CD4-positive, alpha-beta T cell (primary cell): ENCODE measurements at regions not wholly inside any gene's neighbourhood (a gene's known extent, or its start where the extent isn't known, plus 50 kb on each side); places are given as distances from the start of the nearest gene placed in this dataset.

Experiments used
- ATAC-seq: fragments of 200-7000 bp; cut with Tn5 transposase; one replicate; pipeline ENCODE4 v1.10.0; 2022; ENCODE audit warnings: mild to moderate bottlenecking; ENCODE audit not compliant: poor library complexity
- CTCF ChIA-PET: fragments of 350-600 bp; sonication (Branson Sonifier 250); formaldehyde crosslinking; loops from one replicate; lab custom pipeline; 2021; ENCODE audit warnings: antibody characterized with exemption, inconsistent platforms; lab: Charles Lee
- POLR2A ChIA-PET: fragments of 350-600 bp; sonication (Branson Sonifier 250); formaldehyde crosslinking; loops from one replicate; lab custom pipeline; 2021; ENCODE audit warnings: antibody characterized with exemption, inconsistent platforms; lab: Charles Lee
- DNase-seq, 14 experiments: peaks; one replicate each; pipeline ENCODE4 v3.0.0-alpha.2; 2013 to 2020; ENCODE audit warnings: mixed read lengths in 2 of 14
- H3K27ac ChIP-seq, 2 donors: one replicate each; pipeline versions ENCODE4 v1.5.1 to v1.7.0; 2013; ENCODE audit warnings: low read length in 2 of 2, low read depth in 1 of 2, mild to moderate bottlenecking in 1 of 2
- H3K27me3 ChIP-seq, 2 experiments: 1 replicate in 1 of 2; 2 replicates in 1 of 2; pipeline versions ENCODE4 v1.6.1 to v1.7.0; 2013; ENCODE audit warnings: low read length in 2 of 2, control low read depth in 1 of 2, mild to moderate bottlenecking in 1 of 2, moderate library complexity in 1 of 2; ENCODE audit not compliant: insufficient read depth in 2 of 2, control insufficient read depth in 1 of 2
- H3K36me3 ChIP-seq: one replicate; pipeline ENCODE4 v1.6.1; 2013; ENCODE audit warnings: low read length, control low read depth; ENCODE audit not compliant: insufficient read depth
- H3K4me1 ChIP-seq: one replicate; pipeline ENCODE4 v1.6.1; 2013; ENCODE audit warnings: low read length, control low read depth; ENCODE audit not compliant: insufficient read depth
- H3K4me3 ChIP-seq: one replicate; pipeline ENCODE4 v1.5.1; 2013; ENCODE audit warnings: mild to moderate bottlenecking, low read length, moderate library complexity
- H3K9me3 ChIP-seq, 2 experiments: 1 replicate in 1 of 2; 2 replicates in 1 of 2; pipeline versions ENCODE4 v1.6.1 to v1.7.0; 2013; ENCODE audit warnings: low read length in 2 of 2, mild to moderate bottlenecking in 2 of 2, control low read depth in 1 of 2, moderate library complexity in 1 of 2; ENCODE audit not compliant: control insufficient read depth in 1 of 2, insufficient read depth in 1 of 2
- H3K27ac Mint-ChIP-seq: one replicate; pipeline ENCODE4 v1.8.0; 2020; ENCODE audit warnings: mixed read lengths
- H3K27me3 Mint-ChIP-seq: one replicate; pipeline ENCODE4 v1.8.0; 2021; ENCODE audit warnings: mixed read lengths
- H3K36me3 Mint-ChIP-seq: one replicate; pipeline ENCODE4 v1.8.0; 2021; ENCODE audit warnings: low read depth, mixed read lengths
- H3K4me1 Mint-ChIP-seq: one replicate; pipeline ENCODE4 v1.8.0; 2021; ENCODE audit warnings: low read depth, mixed read lengths
- H3K4me3 Mint-ChIP-seq: one replicate; pipeline ENCODE4 v1.8.0; 2020; ENCODE audit warnings: mild to moderate bottlenecking, mixed read lengths
- H3K9me3 Mint-ChIP-seq: one replicate; pipeline ENCODE4 v1.8.0; 2020; ENCODE audit warnings: mixed read lengths
- intact Hi-C, 2 experiments: fragments of 100-400 bp; cut with DNase I in 1 of 2; cut with micrococcal nuclease in 1 of 2; formaldehyde crosslinking; loops; one replicate each; pipeline versions ENCODE4 v1.15.1 to v1.9.0; 2023 to 2025; cut with DNase I, micrococcal nuclease
- TF ChIP-seq, protein P1 (sequence below): fragments of 200-600 bp; IDR thresholded peaks from one replicate; pipeline ENCODE4 v1.8.0; 2022; ENCODE audit warnings: antibody characterized with exemption, mild to moderate bottlenecking

DNA sequence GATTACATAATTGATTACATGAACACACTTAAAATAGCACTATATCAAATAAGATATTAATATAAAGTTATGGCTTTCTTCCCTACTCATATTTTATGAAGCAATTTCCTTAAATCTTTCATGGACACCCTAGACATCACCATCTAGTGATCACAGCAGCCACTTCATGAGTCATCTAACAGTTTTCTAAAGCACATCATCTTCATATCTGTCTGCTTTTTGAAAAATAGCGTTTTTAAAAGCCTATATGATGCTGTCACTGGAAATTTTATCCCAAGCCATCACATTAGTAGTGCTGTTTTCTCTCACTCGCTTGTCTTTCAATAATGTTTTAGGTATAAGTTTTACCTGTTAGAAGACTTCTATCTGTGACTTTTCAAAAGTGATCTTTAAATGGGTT lies 326.1 kb downstream of the SLITRK6 start:
- POLR2A ChIA-PET, result no interaction called here

DNA sequence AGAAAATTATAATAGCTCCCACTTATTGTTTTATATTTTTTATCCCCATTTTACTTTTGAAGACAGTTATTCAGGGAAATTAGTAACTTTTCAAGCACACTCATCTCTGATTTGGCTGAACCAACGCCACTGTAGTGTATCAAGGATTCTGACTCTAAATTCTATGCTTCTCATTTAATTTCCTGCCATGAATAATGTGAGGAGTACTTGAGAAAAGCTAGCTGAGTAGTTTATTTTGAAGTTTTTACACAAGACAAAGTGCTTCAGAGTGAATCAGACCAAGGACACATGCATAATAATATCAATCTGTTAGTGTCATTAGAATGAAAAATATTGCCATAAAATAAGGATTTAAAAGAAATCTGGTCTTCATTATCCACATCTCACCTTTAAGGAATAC lies 329.9 kb downstream of the SLITRK6 start:
- Histone ChIP-seq H3K9me3 (no peaks in the 10 kb centered on the region), H3K27ac (no peak overlapping the region), H3K36me3 (no peaks in the 10 kb centered on the region), H3K4me3 (no peak overlapping the region), H3K27me3 (no peaks in the 10 kb centered on the region), H3K4me1 (no peaks in the 10 kb centered on the region)
- CTCF ChIA-PET, result no interaction called here
- Mint-ChIP-seq H3K9me3 (no peaks in the 10 kb centered on the region), H3K27ac (no peak overlapping the region), H3K4me1 (no peaks in the 10 kb centered on the region), H3K4me3 (no peak overlapping the region), H3K27me3 (no peaks in the 10 kb centered on the region), H3K36me3 (no peaks in the 10 kb centered on the region)
- DNase-seq (no peak), ATAC-seq (no peak)
- POLR2A ChIA-PET, result no interaction called here
- TF ChIP-seq, protein P1, sequence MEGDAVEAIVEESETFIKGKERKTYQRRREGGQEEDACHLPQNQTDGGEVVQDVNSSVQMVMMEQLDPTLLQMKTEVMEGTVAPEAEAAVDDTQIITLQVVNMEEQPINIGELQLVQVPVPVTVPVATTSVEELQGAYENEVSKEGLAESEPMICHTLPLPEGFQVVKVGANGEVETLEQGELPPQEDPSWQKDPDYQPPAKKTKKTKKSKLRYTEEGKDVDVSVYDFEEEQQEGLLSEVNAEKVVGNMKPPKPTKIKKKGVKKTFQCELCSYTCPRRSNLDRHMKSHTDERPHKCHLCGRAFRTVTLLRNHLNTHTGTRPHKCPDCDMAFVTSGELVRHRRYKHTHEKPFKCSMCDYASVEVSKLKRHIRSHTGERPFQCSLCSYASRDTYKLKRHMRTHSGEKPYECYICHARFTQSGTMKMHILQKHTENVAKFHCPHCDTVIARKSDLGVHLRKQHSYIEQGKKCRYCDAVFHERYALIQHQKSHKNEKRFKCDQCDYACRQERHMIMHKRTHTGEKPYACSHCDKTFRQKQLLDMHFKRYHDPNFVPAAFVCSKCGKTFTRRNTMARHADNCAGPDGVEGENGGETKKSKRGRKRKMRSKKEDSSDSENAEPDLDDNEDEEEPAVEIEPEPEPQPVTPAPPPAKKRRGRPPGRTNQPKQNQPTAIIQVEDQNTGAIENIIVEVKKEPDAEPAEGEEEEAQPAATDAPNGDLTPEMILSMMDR, result no peak
- intact Hi-C loops, result no loop called here

More for the DNA sequence above, 326.1 kb downstream of the SLITRK6 start:
- H3K4me3 ChIP-seq, result no peak overlapping the region
- Mint-ChIP-seq H3K4me3 (no peak overlapping the region), H3K27ac (no peak overlapping the region), H3K36me3 (no peaks in the 10 kb centered on the region), H3K27me3 (no peaks in the 10 kb centered on the region), H3K4me1 (no peaks in the 10 kb centered on the region), H3K9me3 (no peaks in the 10 kb centered on the region)
- intact Hi-C loops, result no loop called here
- H3K9me3 ChIP-seq, result no peaks in the 10 kb centered on the region
- H3K4me1 ChIP-seq, result no peaks in the 10 kb centered on the region
- TF ChIP-seq, protein P1, result no peak
- CTCF ChIA-PET, result no interaction called here
- H3K27ac ChIP-seq, result no peak overlapping the region
- no peak for ATAC-seq
- H3K27me3 ChIP-seq, result no peaks in the 10 kb centered on the region
- H3K36me3 ChIP-seq, result no peaks in the 10 kb centered on the region
- no peak for DNase-seq

DNA sequence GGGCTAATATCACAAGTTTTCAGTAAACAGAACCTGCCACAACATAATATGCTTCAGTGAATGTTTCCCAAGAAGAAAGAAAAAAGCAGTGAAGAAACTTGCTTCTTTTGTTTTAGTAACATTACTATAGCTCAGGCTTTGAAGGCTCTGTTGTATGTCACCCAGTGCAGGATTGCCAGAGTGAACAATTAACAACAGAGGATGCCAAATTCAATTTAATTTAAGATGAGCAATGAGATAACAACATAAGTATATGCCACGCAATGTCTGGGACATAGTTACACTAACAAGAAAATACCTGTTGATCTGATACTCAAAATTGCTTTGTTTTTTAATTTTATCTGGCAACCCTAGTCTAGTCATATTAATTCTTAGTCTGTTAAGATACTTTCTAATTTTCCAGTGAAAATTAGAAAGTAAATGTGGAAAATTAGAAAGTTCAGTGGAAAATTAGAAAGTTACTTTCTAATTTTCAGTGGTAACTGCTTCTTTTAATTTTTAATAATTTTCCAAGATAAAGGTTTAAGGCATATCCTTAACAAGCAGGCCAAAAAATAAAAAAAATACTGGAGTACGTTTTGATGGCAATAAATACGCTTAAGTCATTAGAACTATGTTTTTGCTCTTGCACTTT lies 336.3 kb downstream of the SLITRK6 start:
- no peak for DNase-seq
- Mint-ChIP-seq H3K27ac (no peak overlapping the region), H3K4me3 (no peak overlapping the region), H3K4me1 (no peaks in the 10 kb centered on the region), H3K9me3 (peaks cover 6% of the 10 kb centered on the region), H3K27me3 (no peaks in the 10 kb centered on the region), H3K36me3 (no peaks in the 10 kb centered on the region)
- H3K4me1 ChIP-seq, result no peaks in the 10 kb centered on the region
- no peak overlapping the region for H3K27ac ChIP-seq
- no peak overlapping the region for H3K4me3 ChIP-seq
- TF ChIP-seq, protein P1, result no peak
- ChIA-PET CTCF (no interaction called here), POLR2A (no interaction called here)
- intact Hi-C loops, result no loop called here
- H3K27me3 ChIP-seq, result no peaks in the 10 kb centered on the region
- ATAC-seq, result no peak
- H3K9me3 ChIP-seq, result peaks cover 0 to 6% of the 10 kb centered on the region in 2 experiments
- H3K36me3 ChIP-seq, result no peaks in the 10 kb centered on the region
